ENCODE measurements at regions not wholly inside any gene's neighbourhood (a gene's known extent, or its start where the extent isn't known, plus 50 kb on each side); places are given as distances from the start of the nearest gene placed in this dataset.
A peak's percentile ranks its signal among the peaks of the same experiment; 100 is the strongest.

DNA sequence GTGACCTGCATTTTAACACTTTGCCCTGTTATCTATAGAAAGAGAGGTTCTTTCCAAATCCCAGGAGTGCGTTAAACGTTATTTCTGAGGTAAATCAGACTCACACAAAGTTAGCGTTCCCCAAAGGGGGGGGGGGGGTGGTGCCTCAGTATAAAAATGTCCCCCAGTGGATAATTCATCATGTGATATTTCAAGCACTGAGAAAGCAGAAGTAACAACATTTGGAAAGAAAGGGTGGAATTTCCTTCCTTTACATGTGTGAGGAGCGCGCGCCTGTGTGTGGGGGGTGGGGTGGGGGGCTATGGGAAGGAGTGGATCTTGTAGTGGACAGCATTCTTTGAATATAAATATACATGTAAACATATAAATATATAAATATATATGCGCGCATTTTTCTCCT is 630.9 kb downstream of the NYAP2 start:
- Histone ChIP-seq H3K4me3 (peak overlapping the region; percentile 70), H3K4me1 (peaks cover 20% of the 10 kb centered on the region)
- intact Hi-C loops (cut with micrococcal nuclease) = no loop called here

DNA sequence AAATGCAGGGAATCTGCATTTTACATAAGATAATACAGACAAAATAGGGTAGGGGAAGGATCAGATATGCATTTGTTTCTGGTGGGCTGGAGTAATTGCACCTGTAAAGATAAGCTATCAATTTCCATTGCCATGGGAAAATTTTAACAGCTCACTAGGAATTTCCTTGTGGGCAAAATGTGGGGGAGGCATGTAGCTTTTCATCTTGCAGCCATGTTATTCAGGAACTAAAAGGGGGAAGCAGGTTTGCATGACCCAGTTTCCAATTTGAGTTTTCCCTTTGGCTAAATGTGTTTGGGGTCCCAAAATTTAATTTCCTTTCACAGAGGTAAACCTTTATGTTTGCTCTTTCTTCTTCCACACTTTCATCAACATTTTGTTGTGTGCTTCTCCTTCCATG is 624.4 kb downstream of the NYAP2 start:
- no peak overlapping the region for H3K4me3 ChIP-seq
- no peak overlapping the region for H3K27ac ChIP-seq (replicated peaks)
- intact Hi-C loops (cut with micrococcal nuclease) = no loop called here
- H3K9me3 ChIP-seq (replicated peaks) = peaks cover 2% of the 10 kb centered on the region
- DNase-seq = no peak
- H3K27me3 ChIP-seq (ENCODE audit: low read depth) = no peaks in the 10 kb centered on the region
- H3K36me3 ChIP-seq = no peaks in the 10 kb centered on the region
- TF ChIP-seq CTCF (IDR thresholded peaks at IDR 0.05; ENCODE audit: borderline replicate concordance) = no peak
- H3K4me1 ChIP-seq = no peaks in the 10 kb centered on the region

More for the DNA sequence above, 630.9 kb downstream of the NYAP2 start:
- Histone ChIP-seq H3K36me3 (no peaks in the 10 kb centered on the region), H3K27me3 (ENCODE audit: low read depth) (no peaks in the 10 kb centered on the region), H3K9me3 (replicated peaks) (no peaks in the 10 kb centered on the region), H3K27ac (replicated peaks) (peak overlapping the region; percentile 61)
- no peak for DNase-seq
- no peak for TF ChIP-seq CTCF (IDR thresholded peaks at IDR 0.05; ENCODE audit: borderline replicate concordance)

DNA sequence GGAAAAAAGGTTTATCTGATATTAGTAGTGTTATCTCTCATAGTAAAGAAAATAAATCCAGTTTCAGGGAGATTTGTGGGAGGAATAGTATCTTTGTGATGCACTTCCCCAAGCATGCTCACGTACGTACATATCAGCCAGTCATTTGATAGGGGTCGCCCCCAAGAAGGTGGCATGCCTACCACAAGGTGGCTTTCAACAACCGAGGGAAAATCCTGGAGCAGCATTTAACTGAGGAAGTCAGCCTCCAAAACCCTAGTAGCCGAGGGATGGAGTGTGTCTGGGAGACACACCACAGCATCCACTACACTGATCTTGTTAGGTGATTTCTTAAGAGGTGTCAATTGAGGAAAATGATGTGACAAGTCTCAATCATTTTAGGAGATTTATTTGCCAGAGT is 623.9 kb downstream of the NYAP2 start:
- intact Hi-C loops (cut with micrococcal nuclease) = no loop called here
- Histone ChIP-seq H3K27me3 (ENCODE audit: low read depth) (no peaks in the 10 kb centered on the region), H3K4me3 (no peak overlapping the region), H3K27ac (replicated peaks) (no peak overlapping the region), H3K9me3 (replicated peaks) (peaks cover 7% of the 10 kb centered on the region), H3K4me1 (no peaks in the 10 kb centered on the region), H3K36me3 (no peaks in the 10 kb centered on the region)
- DNase-seq = no peak
- TF ChIP-seq CTCF (IDR thresholded peaks at IDR 0.05; ENCODE audit: borderline replicate concordance) = no peak

GRCh38 chr2:226020956-226021355 is 621.4 kb downstream of the NYAP2 start:
- no peak overlapping the region for H3K27ac ChIP-seq (replicated peaks)
- TF ChIP-seq CTCF (IDR thresholded peaks at IDR 0.05; ENCODE audit: borderline replicate concordance) = no peak
- DNase-seq = no peak
- H3K27me3 ChIP-seq (ENCODE audit: low read depth) = no peaks in the 10 kb centered on the region
- peaks cover 11% of the 10 kb centered on the region for H3K9me3 ChIP-seq (replicated peaks)
- intact Hi-C loops (cut with micrococcal nuclease) = no loop called here
- no peaks in the 10 kb centered on the region for H3K4me1 ChIP-seq
- no peak overlapping the region for H3K4me3 ChIP-seq
- H3K36me3 ChIP-seq = no peaks in the 10 kb centered on the region

- intact Hi-C loops (cut with micrococcal nuclease) = no loop called here
- TF ChIP-seq CTCF (IDR thresholded peaks at IDR 0.05; ENCODE audit: borderline replicate concordance) = no peak
- H3K27me3 ChIP-seq (ENCODE audit: low read depth) = no peaks in the 10 kb centered on the region
- no peak overlapping the region for H3K4me3 ChIP-seq
- H3K9me3 ChIP-seq (replicated peaks) = peaks cover 11% of the 10 kb centered on the region
- no peaks in the 10 kb centered on the region for H3K36me3 ChIP-seq
- no peaks in the 10 kb centered on the region for H3K4me1 ChIP-seq
- no peak overlapping the region for H3K27ac ChIP-seq (replicated peaks)
- no peak for DNase-seq
These were observed 620.7 kb downstream of the NYAP2 start for GRCh38 chr2:226020176-226020575.

GRCh38 chr2:226018641-226019040 is 619.1 kb downstream of the NYAP2 start:
- Histone ChIP-seq H3K27ac (replicated peaks) (no peak overlapping the region), H3K27me3 (ENCODE audit: low read depth) (no peaks in the 10 kb centered on the region), H3K9me3 (replicated peaks) (peaks cover 11% of the 10 kb centered on the region), H3K4me1 (no peaks in the 10 kb centered on the region), H3K36me3 (no peaks in the 10 kb centered on the region), H3K4me3 (no peak overlapping the region)
- intact Hi-C loops (cut with micrococcal nuclease) = no loop called here
- no peak for TF ChIP-seq CTCF (IDR thresholded peaks at IDR 0.05; ENCODE audit: borderline replicate concordance)
- DNase-seq = no peak

Measured in left ventricle myocardium inferior (tissue), 1 donor.